ENCODE measurements at regions not wholly inside any gene's neighbourhood (a gene's known extent, or its start where the extent isn't known, plus 50 kb on each side); places are given as distances from the start of the nearest gene placed in this dataset.

GRCh38 chr5:159438092-159438491 lies 107.8 kb upstream of the IL12B start:
- no peaks in the 10 kb centered on the region for H3K9me3 ChIP-seq (ENCODE audit: control insufficient read depth in 4 of 4, insufficient read depth in 3 of 4, low read length in 3 of 4)
- ATAC-seq (ENCODE audit: insufficient read depth, low FRiP score), result no peak
- TF ChIP-seq, protein P1, sequence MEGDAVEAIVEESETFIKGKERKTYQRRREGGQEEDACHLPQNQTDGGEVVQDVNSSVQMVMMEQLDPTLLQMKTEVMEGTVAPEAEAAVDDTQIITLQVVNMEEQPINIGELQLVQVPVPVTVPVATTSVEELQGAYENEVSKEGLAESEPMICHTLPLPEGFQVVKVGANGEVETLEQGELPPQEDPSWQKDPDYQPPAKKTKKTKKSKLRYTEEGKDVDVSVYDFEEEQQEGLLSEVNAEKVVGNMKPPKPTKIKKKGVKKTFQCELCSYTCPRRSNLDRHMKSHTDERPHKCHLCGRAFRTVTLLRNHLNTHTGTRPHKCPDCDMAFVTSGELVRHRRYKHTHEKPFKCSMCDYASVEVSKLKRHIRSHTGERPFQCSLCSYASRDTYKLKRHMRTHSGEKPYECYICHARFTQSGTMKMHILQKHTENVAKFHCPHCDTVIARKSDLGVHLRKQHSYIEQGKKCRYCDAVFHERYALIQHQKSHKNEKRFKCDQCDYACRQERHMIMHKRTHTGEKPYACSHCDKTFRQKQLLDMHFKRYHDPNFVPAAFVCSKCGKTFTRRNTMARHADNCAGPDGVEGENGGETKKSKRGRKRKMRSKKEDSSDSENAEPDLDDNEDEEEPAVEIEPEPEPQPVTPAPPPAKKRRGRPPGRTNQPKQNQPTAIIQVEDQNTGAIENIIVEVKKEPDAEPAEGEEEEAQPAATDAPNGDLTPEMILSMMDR (IDR thresholded peaks at IDR 0.05; ENCODE audit: control extremely low read depth, extremely low read depth), result no peak
- no peaks in the 10 kb centered on the region for H3K4me1 ChIP-seq (ENCODE audit: control insufficient read depth in 5 of 5, insufficient read depth in 5 of 5, low read length in 5 of 5)
- H3K27me3 ChIP-seq (ENCODE audit: control insufficient read depth in 3 of 3, insufficient read depth in 3 of 3, low read length in 2 of 3), result no peaks in the 10 kb centered on the region
- no peak for DNase-seq
- no peak overlapping the region for H3K9ac ChIP-seq (ENCODE audit: insufficient read depth in 1 of 2, low read length in 2 of 2)
- H3K36me3 ChIP-seq (ENCODE audit: control insufficient read depth in 4 of 4, insufficient read depth in 4 of 4, low read length in 4 of 4), result no peaks in the 10 kb centered on the region
- no peak overlapping the region for H3K4me3 ChIP-seq
- 87 to 96% methylated on average over 4 of the region's 4 CpGs for WGBS, 2 donors
- H3K27ac ChIP-seq (ENCODE audit: low read depth in 1 of 2, low read length in 1 of 2), result no peak overlapping the region

DNA sequence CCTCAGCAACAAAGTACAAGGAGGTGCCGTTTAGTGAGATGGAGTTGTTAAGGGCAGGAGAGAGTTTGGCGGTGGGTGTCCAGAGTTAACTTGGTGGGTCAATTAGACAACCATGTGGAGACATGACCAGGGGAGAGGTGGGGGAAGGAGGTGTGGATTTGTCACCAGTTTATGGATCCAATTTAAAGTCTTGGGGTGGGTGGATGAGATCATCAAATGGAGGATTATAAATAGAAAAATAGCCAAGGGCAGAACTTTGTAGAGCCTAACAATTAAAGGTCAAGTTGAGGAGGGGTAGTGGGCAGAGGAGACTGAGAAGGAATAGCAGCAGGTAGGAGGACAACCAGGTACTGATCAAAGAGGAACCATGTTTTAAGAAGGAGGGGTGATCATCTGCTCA lies 108.7 kb upstream of the IL12B start:
- no peak overlapping the region for H3K4me3 ChIP-seq
- DNase-seq, result no peak
- 95 to 98% methylated on average over 2 of the region's 2 CpGs for WGBS, 2 donors
- no peak for ATAC-seq (ENCODE audit: insufficient read depth, low FRiP score)
- no peaks in the 10 kb centered on the region for H3K27me3 ChIP-seq (ENCODE audit: control insufficient read depth in 3 of 3, insufficient read depth in 3 of 3, low read length in 2 of 3)
- H3K9ac ChIP-seq (ENCODE audit: insufficient read depth in 1 of 2, low read length in 2 of 2), result no peak overlapping the region
- no peak overlapping the region for H3K27ac ChIP-seq (ENCODE audit: low read depth in 1 of 2, low read length in 1 of 2)
- TF ChIP-seq, protein P1 (IDR thresholded peaks at IDR 0.05; ENCODE audit: control extremely low read depth, extremely low read depth), result no peak
- no peaks in the 10 kb centered on the region for H3K9me3 ChIP-seq (ENCODE audit: control insufficient read depth in 4 of 4, insufficient read depth in 3 of 4, low read length in 3 of 4)
- H3K36me3 ChIP-seq (ENCODE audit: control insufficient read depth in 4 of 4, insufficient read depth in 4 of 4, low read length in 4 of 4), result no peaks in the 10 kb centered on the region
- no peaks in the 10 kb centered on the region for H3K4me1 ChIP-seq (ENCODE audit: control insufficient read depth in 5 of 5, insufficient read depth in 5 of 5, low read length in 5 of 5)

DNA sequence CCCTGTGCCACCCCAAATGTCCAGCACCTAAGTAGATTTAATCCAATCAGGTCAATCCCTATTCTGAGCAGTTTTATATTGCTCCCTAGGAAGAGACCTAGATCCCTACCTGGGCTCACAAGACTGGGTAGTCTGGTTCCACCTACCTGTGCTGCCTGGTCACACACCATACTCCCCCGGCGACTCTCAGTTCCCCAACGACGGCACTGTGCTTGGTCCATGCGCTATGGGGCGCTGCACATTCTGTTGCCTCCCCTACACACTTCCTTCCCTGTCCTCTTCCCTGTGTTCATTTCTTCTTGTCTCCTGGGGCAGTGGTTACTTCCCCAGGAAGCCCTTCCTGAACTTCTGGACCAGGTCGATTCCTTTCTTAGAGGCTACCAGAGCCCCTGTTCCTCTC lies 109.9 kb upstream of the IL12B start:
- ATAC-seq (ENCODE audit: insufficient read depth, low FRiP score) (no peak), DNase-seq (no peak)
- H3K9me3 ChIP-seq (ENCODE audit: control insufficient read depth in 4 of 4, insufficient read depth in 3 of 4, low read length in 3 of 4), result no peaks in the 10 kb centered on the region
- no peaks in the 10 kb centered on the region for H3K4me1 ChIP-seq (ENCODE audit: control insufficient read depth in 5 of 5, insufficient read depth in 5 of 5, low read length in 5 of 5)
- no peaks in the 10 kb centered on the region for H3K27me3 ChIP-seq (ENCODE audit: control insufficient read depth in 3 of 3, insufficient read depth in 3 of 3, low read length in 2 of 3)
- H3K27ac ChIP-seq (ENCODE audit: low read depth in 1 of 2, low read length in 1 of 2), result no peak overlapping the region
- no peak overlapping the region for H3K9ac ChIP-seq (ENCODE audit: insufficient read depth in 1 of 2, low read length in 2 of 2)
- no peaks in the 10 kb centered on the region for H3K36me3 ChIP-seq (ENCODE audit: control insufficient read depth in 4 of 4, insufficient read depth in 4 of 4, low read length in 4 of 4)
- WGBS, 2 donors, result 75 to 76% methylated on average over 7 of the region's 7 CpGs
- H3K4me3 ChIP-seq, result no peak overlapping the region
- TF ChIP-seq, protein P1 (IDR thresholded peaks at IDR 0.05; ENCODE audit: control extremely low read depth, extremely low read depth), result no peak

GRCh38 chr5:159440968-159441367 lies 110.7 kb upstream of the IL12B start:
- TF ChIP-seq, protein P1 (IDR thresholded peaks at IDR 0.05; ENCODE audit: control extremely low read depth, extremely low read depth), result no peak
- Histone ChIP-seq H3K27me3 (ENCODE audit: control insufficient read depth in 3 of 3, insufficient read depth in 3 of 3, low read length in 2 of 3) (no peaks in the 10 kb centered on the region), H3K4me1 (ENCODE audit: control insufficient read depth in 5 of 5, insufficient read depth in 5 of 5, low read length in 5 of 5) (no peaks in the 10 kb centered on the region), H3K27ac (ENCODE audit: low read depth in 1 of 2, low read length in 1 of 2) (no peak overlapping the region), H3K9ac (ENCODE audit: insufficient read depth in 1 of 2, low read length in 2 of 2) (no peak overlapping the region), H3K36me3 (ENCODE audit: control insufficient read depth in 4 of 4, insufficient read depth in 4 of 4, low read length in 4 of 4) (no peaks in the 10 kb centered on the region), H3K4me3 (no peak overlapping the region), H3K9me3 (ENCODE audit: control insufficient read depth in 4 of 4, insufficient read depth in 3 of 4, low read length in 3 of 4) (no peaks in the 10 kb centered on the region)
- DNase-seq (no peak), ATAC-seq (ENCODE audit: insufficient read depth, low FRiP score) (no peak)
- WGBS, 2 donors, result 78 to 85% methylated on average over 4 of the region's 4 CpGs
